Neural cell (in vitro differentiated cells): ENCODE measurements at regions not wholly inside any gene's neighbourhood (a gene's known extent, or its start where the extent isn't known, plus 50 kb on each side); places are given as distances from the start of the nearest gene placed in this dataset.
"Not testable (repeated sequence)": the region's sequence is repeated elsewhere in the genome, so short reads cannot be mapped to it uniquely, and the experiment has no call there.

Experiments used
- H2AFZ ChIP-seq: fragments of 200-600, 300-800 bp; sonication (generic), shearing (Covaris generic); 2 replicates; pipeline ENCODE4 v1.6.0; 2014; ENCODE audit warnings: low read depth, mild to moderate bottlenecking, antibody characterized with exemption, low read length, moderate library complexity
- H3F3A ChIP-seq: fragments of 200-600 bp; shearing (Covaris generic); 2 replicates; pipeline ENCODE4 v1.6.1; 2016; ENCODE audit warnings: mild to moderate bottlenecking, moderate library complexity, mixed read lengths, antibody characterized with exemption, low read length; ENCODE audit not compliant: insufficient read depth, poor library complexity, severe bottlenecking
- H3K27ac ChIP-seq: fragments of 200-600, 300-800 bp; sonication (generic), shearing (Covaris generic); 2 replicates; pipeline ENCODE4 v1.5.1; 2014; ENCODE audit warnings: mild to moderate bottlenecking, low read length, moderate library complexity
- H3K27me3 ChIP-seq: fragments of 300-800, 200-600 bp; sonication (generic), shearing (Covaris generic); 2 replicates; pipeline ENCODE4 v1.6.0; 2014; ENCODE audit warnings: mild to moderate bottlenecking, low read depth, low read length, moderate library complexity; ENCODE audit not compliant: insufficient read depth
- H3K36me3 ChIP-seq: fragments of 300-800, 200-600 bp; sonication (generic), shearing (Covaris generic); 2 replicates; pipeline ENCODE4 v1.5.1; 2014; ENCODE audit warnings: mild to moderate bottlenecking, antibody characterized with exemption, low read length, moderate library complexity; ENCODE audit not compliant: insufficient read depth
- H3K4me2 ChIP-seq: fragments of 300-800, 200-600 bp; sonication (generic), shearing (Covaris generic); 2 replicates; pipeline ENCODE4 v1.6.0; 2014; ENCODE audit warnings: mild to moderate bottlenecking, low read length
- H3K4me3 ChIP-seq: fragments of 300-800, 200-600 bp; sonication (generic), shearing (Covaris generic); 2 replicates; pipeline ENCODE4 v1.5.1; 2014; ENCODE audit warnings: mild to moderate bottlenecking, low read length, moderate library complexity
- H3K79me2 ChIP-seq: fragments of 200-600 bp; shearing (Covaris generic); replicated peaks from 2 replicates; pipeline ENCODE4 v1.6.0; 2014; ENCODE audit warnings: mild to moderate bottlenecking, low read length, moderate library complexity; ENCODE audit not compliant: insufficient read depth
- H3K9ac ChIP-seq: fragments of 300-800, 200-600 bp; sonication (generic), shearing (Covaris generic); 2 replicates; pipeline ENCODE4 v1.6.1; 2016; ENCODE audit warnings: mild to moderate bottlenecking, low read length, mixed read lengths
- H3K9me2 ChIP-seq: fragments of 200-600 bp; shearing (Covaris generic); 2 replicates; pipeline ENCODE4 v1.6.1; 2016; ENCODE audit warnings: mild to moderate bottlenecking, low read length, mixed read lengths; ENCODE audit not compliant: insufficient read depth
- H3K9me3 ChIP-seq: fragments of 200-600, 300-800 bp; sonication (generic), shearing (Covaris generic); 2 replicates; pipeline ENCODE4 v1.6.1; 2016; ENCODE audit warnings: mild to moderate bottlenecking, mixed run types, low read length, moderate library complexity, mixed read lengths
- H4K20me1 ChIP-seq: fragments of 200-600 bp; shearing (Covaris generic); 2 replicates; pipeline ENCODE4 v1.6.1; 2016; ENCODE audit warnings: mild to moderate bottlenecking, mixed run types; ENCODE audit not compliant: insufficient read depth
- CTCF ChIP-seq: fragments of 450-650 bp; IDR thresholded peaks from 2 replicates; pipeline ENCODE4 v1.5.1; 2014; ENCODE audit warnings: antibody characterized with exemption, mild to moderate bottlenecking, moderate library complexity; ENCODE audit not compliant: poor library complexity, severe bottlenecking
- EP300 ChIP-seq: fragments of 450-650 bp; conservative IDR thresholded peaks from 2 replicates; pipeline ENCODE4 v1.6.1; 2014; ENCODE audit warnings: antibody characterized with exemption, mild to moderate bottlenecking, moderate library complexity; ENCODE audit not compliant: poor library complexity, severe bottlenecking
- EZH2 ChIP-seq: fragments of 200-600, 300-800 bp; shearing (Covaris generic), sonication (generic); IDR thresholded peaks from 2 replicates; pipeline ENCODE4 v1.6.1; 2014; ENCODE audit warnings: antibody characterized with exemption, low read length, borderline replicate concordance, mild to moderate bottlenecking; ENCODE audit not compliant: insufficient read depth, poor library complexity, severe bottlenecking
- MXI1 ChIP-seq: fragments of 450-650 bp; conservative IDR thresholded peaks from 2 replicates; pipeline ENCODE4 v1.6.1; 2014; ENCODE audit warnings: antibody characterized with exemption, mild to moderate bottlenecking; ENCODE audit not compliant: poor library complexity, severe bottlenecking
- POLR2AphosphoS5 ChIP-seq: IDR thresholded peaks from 2 replicates; pipeline ENCODE4 v1.6.1; 2012
- RAD21 ChIP-seq: fragments of 450-650 bp; conservative IDR thresholded peaks from 2 replicates; pipeline ENCODE4 v1.6.1; 2014; ENCODE audit warnings: antibody characterized with exemption, mild to moderate bottlenecking, moderate library complexity
- REST ChIP-seq: IDR thresholded peaks from 2 replicates; pipeline ENCODE4 v1.6.1; 2012; ENCODE audit warnings: borderline replicate concordance
- SMC3 ChIP-seq: fragments of 450-650 bp; conservative IDR thresholded peaks from 2 replicates; pipeline ENCODE4 v1.6.1; 2014; ENCODE audit warnings: antibody characterized with exemption, mild to moderate bottlenecking, moderate library complexity; ENCODE audit not compliant: poor library complexity
- TAF1 ChIP-seq: IDR thresholded peaks from 2 replicates; pipeline ENCODE4 v1.6.1; 2012; ENCODE audit warnings: low read depth

GRCh38 chr5:159593518-159594073 is 263.3 kb upstream of the IL12B start:
- H3F3A ChIP-seq = no peaks in the 10 kb centered on the region
- no peaks in the 10 kb centered on the region for H3K9me3 ChIP-seq
- no peak overlapping the region for H3K9ac ChIP-seq
- no peak overlapping the region for H3K4me2 ChIP-seq
- H3K36me3 ChIP-seq = no peaks in the 10 kb centered on the region
- no peak for TF ChIP-seq REST
- no peak for TF ChIP-seq EZH2
- no peak for TF ChIP-seq TAF1
- TF ChIP-seq RAD21 = no peak
- no peak for TF ChIP-seq SMC3
- no peak for TF ChIP-seq MXI1
- no peak for TF ChIP-seq EP300
- no peak for TF ChIP-seq CTCF
- TF ChIP-seq POLR2AphosphoS5 = no peak
- H3K9me2 ChIP-seq = no peaks in the 10 kb centered on the region
- H3K27ac ChIP-seq = no peak overlapping the region
- no peak overlapping the region for H3K4me3 ChIP-seq
- no peak overlapping the region for H2AFZ ChIP-seq
- H3K27me3 ChIP-seq = no peaks in the 10 kb centered on the region
- H3K79me2 ChIP-seq = no peaks in the 10 kb centered on the region
- H4K20me1 ChIP-seq = no peaks in the 10 kb centered on the region

GRCh38 chr5:159595561-159595960 is 265.3 kb upstream of the IL12B start:
- H3K79me2 ChIP-seq, H3K9ac ChIP-seq, H3K27ac ChIP-seq, H3K27me3 ChIP-seq, H3K36me3 ChIP-seq, H2AFZ ChIP-seq, H3K4me3 ChIP-seq, H4K20me1 ChIP-seq, H3F3A ChIP-seq, H3K9me3 ChIP-seq, H3K9me2 ChIP-seq, H3K4me2 ChIP-seq: not testable (repeated sequence)

- no peak overlapping the region for H3K9ac ChIP-seq
- no peaks in the 10 kb centered on the region for H3K9me2 ChIP-seq
- TF ChIP-seq EP300 = no peak
- TF ChIP-seq REST = no peak
- TF ChIP-seq CTCF = no peak
- no peak for TF ChIP-seq SMC3
- TF ChIP-seq EZH2 = no peak
- TF ChIP-seq RAD21 = no peak
- TF ChIP-seq POLR2AphosphoS5 = no peak
- no peak for TF ChIP-seq TAF1
- TF ChIP-seq MXI1 = no peak
- no peaks in the 10 kb centered on the region for H4K20me1 ChIP-seq
- no peaks in the 10 kb centered on the region for H3K36me3 ChIP-seq
- H3K4me3 ChIP-seq = no peak overlapping the region
- no peaks in the 10 kb centered on the region for H3K9me3 ChIP-seq
- H3K27ac ChIP-seq = no peak overlapping the region
- no peaks in the 10 kb centered on the region for H3K27me3 ChIP-seq
- H3F3A ChIP-seq = no peaks in the 10 kb centered on the region
- H3K79me2 ChIP-seq = no peaks in the 10 kb centered on the region
- H3K4me2 ChIP-seq = no peak overlapping the region
- H2AFZ ChIP-seq = no peak overlapping the region
Measured at GRCh38 chr5:159601216-159601615, 270.9 kb upstream of the IL12B start.
